GM12878 (cell line): ENCODE measurements at regions not wholly inside any gene's neighbourhood (a gene's known extent, or its start where the extent isn't known, plus 50 kb on each side); places are given as distances from the start of the nearest gene placed in this dataset.

Experiments used
- ATAC-seq: fragments of 200-7000 bp; cut with Tn5 transposase; 3 replicates; pipeline ENCODE4 v1.9.1; 2020; ENCODE audit warnings: mild to moderate bottlenecking, moderate library complexity
- BruUV-seq: library from RNA; stranded (reverse); fragments of 400-500 nt; replicated peaks from 2 replicates; lab custom pipeline; 2021; lab: Mats Ljungman, UMichigan
- CTCF ChIA-PET: fragments of 300-600 bp; sonication (Branson Sonifier 250); formaldehyde crosslinking; extraction: SDS; loops from one replicate; lab custom pipeline; 2021; ENCODE audit warnings: inconsistent platforms; lab: Yijun Ruan, JAX
- POLR2A ChIA-PET: fragments of 350-600 bp; formaldehyde crosslinking; extraction: SDS; loops from one replicate; lab custom pipeline; 2021; ENCODE audit warnings: inconsistent platforms; lab: Charles Lee
- RAD21 ChIA-PET: fragments of 300-600 bp; sonication (Branson Sonifier 250); formaldehyde crosslinking; loops from one replicate; lab custom pipeline; 2023; ENCODE audit warnings: antibody characterized with exemption; ENCODE audit not compliant: unreplicated experiment; lab: Charles Lee
- SMC1A ChIA-PET: fragments of 300-600 bp; sonication (Branson Sonifier 250); formaldehyde crosslinking; loops from one replicate; lab custom pipeline; 2023; ENCODE audit not compliant: unreplicated experiment, uncharacterized antibody; lab: Charles Lee
- DNase-seq: peaks from one replicate; pipeline ENCODE4 v3.0.0-alpha.2; 2011; ENCODE audit warnings: low read depth, low spot score
- FAIRE-seq: peaks from 3 replicates; lab custom pipeline; 2011; peaks lifted over from hg19 to GRCh38; lab: Jason Lieb, UNC
- H2AFZ ChIP-seq: 2 replicates; pipeline ENCODE4 v1.6.0; 2011; ENCODE audit warnings: low read depth, low read length, control low read depth; ENCODE audit not compliant: control insufficient read depth
- H3K27ac ChIP-seq: 2 replicates; pipeline ENCODE4 v1.5.1; 2011; ENCODE audit warnings: control low read depth; ENCODE audit not compliant: control insufficient read depth, insufficient read depth
- H3K27me3 ChIP-seq, 2 experiments: replicated peaks in 1 of 2; 2 replicates each; pipeline versions ENCODE4 v1.6.0 to v1.6.1; 2011; ENCODE audit warnings: low read length in 1 of 2; ENCODE audit not compliant: control insufficient read depth in 2 of 2, insufficient read depth in 2 of 2
- H3K36me3 ChIP-seq, 2 experiments: 2 replicates each; pipeline ENCODE4 v1.5.1; 2011; ENCODE audit warnings: low read length in 1 of 2; ENCODE audit not compliant: control insufficient read depth in 2 of 2, insufficient read depth in 2 of 2
- H3K4me1 ChIP-seq: 2 replicates; pipeline ENCODE4 v1.6.1; 2011; ENCODE audit warnings: mild to moderate bottlenecking, low read length, moderate library complexity, mixed read lengths; ENCODE audit not compliant: control insufficient read depth, insufficient read depth
- H3K4me2 ChIP-seq: 2 replicates; pipeline ENCODE4 v1.6.0; 2011; ENCODE audit warnings: control low read depth; ENCODE audit not compliant: control insufficient read depth, insufficient read depth
- H3K4me3 ChIP-seq: fragments of 200-600 bp; sonication (generic); 2 replicates; pipeline ENCODE4 v1.5.1; 2016
- H3K79me2 ChIP-seq: 2 replicates; pipeline ENCODE4 v1.6.0; 2011; ENCODE audit warnings: low read length; ENCODE audit not compliant: control insufficient read depth, insufficient read depth
- H3K9ac ChIP-seq: 2 replicates; pipeline ENCODE4 v1.8.0; 2011; ENCODE audit warnings: low read length, control low read depth, mixed read lengths; ENCODE audit not compliant: control insufficient read depth, insufficient read depth
- H3K9me3 ChIP-seq: replicated peaks from 3 replicates; pipeline ENCODE4 v1.5.1; 2011; ENCODE audit warnings: mild to moderate bottlenecking, low read length; ENCODE audit not compliant: control insufficient read depth, insufficient read depth
- H4K20me1 ChIP-seq: 2 replicates; pipeline ENCODE4 v1.6.0; 2011; ENCODE audit not compliant: control insufficient read depth, insufficient read depth
- CREM ChIP-seq: IDR thresholded peaks from 2 replicates; pipeline ENCODE4 v1.6.1; 2014; ENCODE audit warnings: antibody characterized with exemption, low read depth
- CTCF ChIP-seq, 3 experiments: IDR thresholded peaks in 2 of 3; conservative IDR thresholded peaks in 1 of 3; 2 replicates each; pipeline ENCODE4 v1.5.1; 2011; ENCODE audit warnings: low read depth in 3 of 3, low read length in 3 of 3, mild to moderate bottlenecking in 3 of 3, control low read depth in 2 of 3, moderate library complexity in 2 of 3, inconsistent platforms in 1 of 3, mixed read lengths in 1 of 3; ENCODE audit not compliant: control insufficient read depth in 2 of 3, insufficient read depth in 1 of 3; ENCODE audit errors: extremely low read depth in 1 of 3
- MEF2A ChIP-seq: IDR thresholded peaks from 2 replicates; pipeline ENCODE4 v1.6.1; 2011; ENCODE audit warnings: low read depth, mild to moderate bottlenecking, low read length, moderate library complexity; ENCODE audit not compliant: insufficient read depth
- MEF2B ChIP-seq: fragments of 450-650 bp; IDR thresholded peaks from 2 replicates; pipeline ENCODE4 v1.6.1; 2018; ENCODE audit warnings: mild to moderate bottlenecking, moderate library complexity; ENCODE audit not compliant: partially characterized antibody, poor library complexity, severe bottlenecking
- MTA3 ChIP-seq: IDR thresholded peaks from 2 replicates; pipeline ENCODE4 v1.6.1; 2012; ENCODE audit warnings: low read length, inconsistent platforms, borderline replicate concordance
- NFIC ChIP-seq: IDR thresholded peaks from 2 replicates; pipeline ENCODE4 v1.6.1; 2012; ENCODE audit warnings: low read depth, mild to moderate bottlenecking, inconsistent platforms, low read length, moderate library complexity
- RUNX3 ChIP-seq: IDR thresholded peaks from 2 replicates; pipeline ENCODE4 v1.6.1; 2012; ENCODE audit warnings: low read length, inconsistent platforms
- SUPT20H ChIP-seq: IDR thresholded peaks from 2 replicates; pipeline ENCODE4 v1.6.1; 2011; ENCODE audit warnings: low read depth, mild to moderate bottlenecking, low read length, moderate library complexity, borderline replicate concordance; ENCODE audit not compliant: control insufficient read depth
- WGBS: methylation state at CpG from one replicate; pipeline ENCODE4 v1.1.6; 2016; ENCODE audit warnings: low lambda C conversion rate; ENCODE audit not compliant: insufficient replicate concordance, insufficient coverage; ENCODE audit errors: missing lambda C conversion rate; 5-methylcytosine and 5-hydroxymethylcytosine counted together
- in situ Hi-C: fragments of 300-500 bp; cut with MboI; formaldehyde crosslinking; loops from 9 replicates; pipeline ENCODE4 v1.14.3; 2018; ENCODE audit warnings: mixed read lengths
- intact Hi-C: fragments of 100-400 bp; cut with micrococcal nuclease; formaldehyde crosslinking; loops from one replicate; pipeline ENCODE4 v1.14.2; 2022; ENCODE audit not compliant: unreplicated experiment

GRCh38 chr10:108568824-108569223 is 1354.5 kb downstream of the XPNPEP1 start:
- POLR2A ChIA-PET = no interaction called here
- Histone ChIP-seq H3K27me3 (no peaks in the 10 kb centered on the region), H3K9ac (no peak overlapping the region), H4K20me1 (no peaks in the 10 kb centered on the region), H3K4me3 (no peak overlapping the region), H3K36me3 (no peaks in the 10 kb centered on the region), H3K4me2 (peak overlapping the region; percentile 38), H3K27ac (no peak overlapping the region), H3K9me3 (no peaks in the 10 kb centered on the region; the same call in 2 of the 3 replicates), H3K79me2 (no peaks in the 10 kb centered on the region), H3K4me1 (peaks cover 10% of the 10 kb centered on the region), H2AFZ (no peak overlapping the region)
- intact Hi-C loops (no loop called here), in situ Hi-C loops (no loop called here)
- FAIRE-seq (no peak), DNase-seq (no peak), ATAC-seq (peak; percentile 26)
- CTCF ChIA-PET = no interaction called here
- RAD21 ChIA-PET = no interaction called here
- TF ChIP-seq CREM = no peak
- SMC1A ChIA-PET = no interaction called here
- BruUV-seq = no TSS peak
- 71% methylated on average over 2 of the region's 2 CpGs for WGBS

- SMC1A ChIA-PET = no interaction called here
- BruUV-seq = no TSS peak
- DNase-seq = no peak
- peak; percentile 74; the same call in 1 of the 2 replicates for TF ChIP-seq MEF2A
- TF ChIP-seq RUNX3 = peak; percentile 49; the same call in 1 of the 2 replicates
- TF ChIP-seq CTCF (IDR thresholded peaks at IDR 0.05 in 2 of 3, conservative IDR thresholded peaks at IDR 0.05 in 1 of 3; ENCODE audit: control insufficient read depth in 2 of 3, extremely low read depth in 1 of 3, insufficient read depth in 1 of 3, low read depth in 3 of 3, low read length in 3 of 3) = no peak
- no peak for TF ChIP-seq SUPT20H
- 0 out of 2 replicates have a peak, but pooled peaks have one; percentile 16 for TF ChIP-seq NFIC
- TF ChIP-seq MEF2B = peak; percentile 67
- no peak for TF ChIP-seq MTA3
- no peak overlapping the region for H3K4me3 ChIP-seq
- 7% methylated on average over 5 of the region's 5 CpGs for WGBS
- H3K27me3 ChIP-seq = no peaks in the 10 kb centered on the region
- FAIRE-seq = peak; percentile 73
- no peaks in the 10 kb centered on the region for H3K36me3 ChIP-seq
- in situ Hi-C loops (no loop called here), intact Hi-C loops (no loop called here)
- CTCF ChIA-PET = no interaction called here
- peak; percentile 85 for ATAC-seq
- no peaks in the 10 kb centered on the region for H4K20me1 ChIP-seq
- RAD21 ChIA-PET = no interaction called here
- peaks cover 10% of the 10 kb centered on the region for H3K4me1 ChIP-seq
- H3K4me2 ChIP-seq = peak overlapping the region; percentile 38
- no peak overlapping the region for H3K9ac ChIP-seq
- POLR2A ChIA-PET = no interaction called here
- H3K27ac ChIP-seq = peak overlapping the region; percentile 31; the same call in 1 of the 2 replicates
- H3K79me2 ChIP-seq = no peaks in the 10 kb centered on the region
- no peaks in the 10 kb centered on the region; the same call in 2 of the 3 replicates for H3K9me3 ChIP-seq
- H2AFZ ChIP-seq = peak overlapping the region; percentile 54; the same call in 1 of the 2 replicates
Measured at GRCh38 chr10:108567899-108568752, 1355.2 kb downstream of the XPNPEP1 start.
